GM23248 (cell line): ENCODE measurements at regions not wholly inside any gene's neighbourhood (a gene's known extent, or its start where the extent isn't known, plus 50 kb on each side); places are given as distances from the start of the nearest gene placed in this dataset.
A peak's percentile ranks its signal among the peaks of the same experiment; 100 is the strongest.

Experiments used
- DNase-seq: peaks from one replicate; pipeline ENCODE4 v3.0.0-alpha.2; 2015
- H2AFZ ChIP-seq: fragments of 200-600 bp; sonication (generic); 2 replicates; pipeline ENCODE4 v1.6.1; 2016; ENCODE audit warnings: antibody characterized with exemption
- H3F3A ChIP-seq: fragments of 200-600 bp; sonication (generic); 2 replicates; pipeline ENCODE4 v1.6.1; 2016; ENCODE audit warnings: mild to moderate bottlenecking, antibody characterized with exemption, mixed run types; ENCODE audit not compliant: insufficient read depth
- H3K27ac ChIP-seq: fragments of 200-600 bp; sonication (generic); 2 replicates; pipeline ENCODE4 v1.5.1; 2016; ENCODE audit warnings: mild to moderate bottlenecking
- H3K27me3 ChIP-seq: fragments of 200-600 bp; sonication (generic); replicated peaks from 2 replicates; pipeline ENCODE4 v1.6.1; 2016; ENCODE audit warnings: mild to moderate bottlenecking; ENCODE audit not compliant: insufficient read depth
- H3K36me3 ChIP-seq: fragments of 200-600 bp; sonication (generic); 2 replicates; pipeline ENCODE4 v1.6.1; 2016; ENCODE audit warnings: low read depth, mild to moderate bottlenecking
- H3K4me1 ChIP-seq: fragments of 200-600 bp; sonication (generic); 2 replicates; pipeline ENCODE4 v1.6.1; 2016; ENCODE audit warnings: mild to moderate bottlenecking; ENCODE audit not compliant: insufficient read depth
- H3K4me2 ChIP-seq: fragments of 200-600 bp; sonication (generic); one replicate; pipeline ENCODE4 v1.6.1; 2016; ENCODE audit warnings: mild to moderate bottlenecking; ENCODE audit not compliant: unreplicated experiment
- H3K4me3 ChIP-seq: fragments of 200-600 bp; sonication (generic); 2 replicates; pipeline ENCODE4 v1.5.1; 2016; ENCODE audit warnings: mild to moderate bottlenecking
- H3K79me2 ChIP-seq: fragments of 200-600 bp; sonication (generic); 2 replicates; pipeline ENCODE4 v1.6.1; 2016; ENCODE audit warnings: mild to moderate bottlenecking; ENCODE audit not compliant: insufficient read depth
- H3K9ac ChIP-seq: fragments of 200-600 bp; sonication (generic); 2 replicates; pipeline ENCODE4 v1.6.1; 2016; ENCODE audit warnings: mild to moderate bottlenecking
- H3K9me2 ChIP-seq: fragments of 200-600 bp; sonication (generic); 2 replicates; pipeline ENCODE4 v1.6.1; 2016; ENCODE audit warnings: mixed run types, mild to moderate bottlenecking, moderate library complexity; ENCODE audit not compliant: insufficient read depth
- H3K9me3 ChIP-seq: fragments of 200-600 bp; sonication (generic); one replicate; pipeline ENCODE4 v1.6.1; 2017; ENCODE audit warnings: low read depth
- H4K20me1 ChIP-seq: fragments of 200-600 bp; sonication (generic); 2 replicates; pipeline ENCODE4 v1.6.0; 2016; ENCODE audit not compliant: insufficient read depth
- EZH2 ChIP-seq: fragments of 200-600 bp; sonication (generic); IDR thresholded peaks from 2 replicates; pipeline ENCODE4 v1.6.1; 2018; ENCODE audit warnings: antibody characterized with exemption, mild to moderate bottlenecking; ENCODE audit not compliant: insufficient read depth, poor library complexity, severe bottlenecking
- EZH2phosphoT487 ChIP-seq: fragments of 200-600 bp; sonication (generic); IDR thresholded peaks from 2 replicates; pipeline ENCODE4 v1.6.1; 2018; ENCODE audit warnings: antibody characterized with exemption, moderate library complexity, mild to moderate bottlenecking, low read depth; ENCODE audit not compliant: insufficient read depth
- WGBS, 2 experiments: methylation state at CpG; one replicate each; pipeline ENCODE4 v1.1.6; 2015 to 2017; ENCODE audit warnings: low lambda C conversion rate in 2 of 2, low coverage in 1 of 2; ENCODE audit errors: missing lambda C conversion rate in 2 of 2; 5-methylcytosine and 5-hydroxymethylcytosine counted together
- in situ Hi-C: fragments of 300-500 bp; cut with MboI; formaldehyde crosslinking; loops from 2 replicates; pipeline ENCODE4 v1.15.0; 2020

- no peak for TF ChIP-seq EZH2
- TF ChIP-seq EZH2phosphoT487 = no peak
- Histone ChIP-seq H3K9me2 (no peaks in the 10 kb centered on the region), H3F3A (no peaks in the 10 kb centered on the region), H2AFZ (no peak overlapping the region), H4K20me1 (no peaks in the 10 kb centered on the region), H3K9me3 (no peaks in the 10 kb centered on the region), H3K27me3 (no peaks in the 10 kb centered on the region), H3K36me3 (no peaks in the 10 kb centered on the region), H3K27ac (no peak overlapping the region), H3K4me1 (no peaks in the 10 kb centered on the region), H3K4me2 (no peak overlapping the region), H3K79me2 (no peaks in the 10 kb centered on the region), H3K9ac (no peak overlapping the region), H3K4me3 (no peak overlapping the region)
- DNase-seq = no peak
- 59 to 61% methylated on average over 2 of the region's 2 CpGs for WGBS, 2 experiments
- in situ Hi-C loops = loop anchor here (25.0 kb wide), 1 partner anchor 649 kb away; the partner anchor contains the start of gene THSD7A
Measured at GRCh38 chr7:12485845-12486244, 82.2 kb upstream of the VWDE start.

- no peaks in the 10 kb centered on the region for H3K27me3 ChIP-seq
- H2AFZ ChIP-seq = no peak overlapping the region
- H3K4me1 ChIP-seq = no peaks in the 10 kb centered on the region
- TF ChIP-seq EZH2 (no peak), EZH2phosphoT487 (no peak)
- no peaks in the 10 kb centered on the region for H3K36me3 ChIP-seq
- H4K20me1 ChIP-seq = no peaks in the 10 kb centered on the region
- H3K9me2 ChIP-seq = no peaks in the 10 kb centered on the region
- DNase-seq = no peak
- H3K79me2 ChIP-seq = no peaks in the 10 kb centered on the region
- H3K4me2 ChIP-seq = no peak overlapping the region
- in situ Hi-C loops = loop anchor here (25.0 kb wide), 1 partner anchor 651 kb away; the partner anchor contains the start of gene THSD7A
- no peak overlapping the region for H3K9ac ChIP-seq
- no peak overlapping the region for H3K27ac ChIP-seq
- H3K9me3 ChIP-seq = no peaks in the 10 kb centered on the region
- H3K4me3 ChIP-seq = no peak overlapping the region
- no peaks in the 10 kb centered on the region for H3F3A ChIP-seq
Measured at GRCh38 chr7:12488341-12488740, 82.2 kb upstream of the SCIN start.

- H3K9me3 ChIP-seq = no peaks in the 10 kb centered on the region
- H3K9me2 ChIP-seq = no peaks in the 10 kb centered on the region
- H3K36me3 ChIP-seq = no peaks in the 10 kb centered on the region
- no peak overlapping the region for H3K27ac ChIP-seq
- no peak overlapping the region for H3K9ac ChIP-seq
- H3F3A ChIP-seq = no peaks in the 10 kb centered on the region
- no peaks in the 10 kb centered on the region for H4K20me1 ChIP-seq
- DNase-seq = peak; percentile 69
- H3K4me3 ChIP-seq = no peak overlapping the region
- TF ChIP-seq EZH2phosphoT487 = no peak
- no peak for TF ChIP-seq EZH2
- no peaks in the 10 kb centered on the region for H3K79me2 ChIP-seq
- 2 to 8% methylated on average over 2 of the region's 2 CpGs for WGBS, 2 experiments
- in situ Hi-C loops = loop anchor here (25.0 kb wide), 1 partner anchor 653 kb away; the partner anchor contains the start of gene THSD7A
- no peak overlapping the region for H2AFZ ChIP-seq
- no peaks in the 10 kb centered on the region for H3K27me3 ChIP-seq
- no peaks in the 10 kb centered on the region for H3K4me1 ChIP-seq
- H3K4me2 ChIP-seq = no peak overlapping the region
Measured at GRCh38 chr7:12490107-12490688, 80.3 kb upstream of the SCIN start.

DNA sequence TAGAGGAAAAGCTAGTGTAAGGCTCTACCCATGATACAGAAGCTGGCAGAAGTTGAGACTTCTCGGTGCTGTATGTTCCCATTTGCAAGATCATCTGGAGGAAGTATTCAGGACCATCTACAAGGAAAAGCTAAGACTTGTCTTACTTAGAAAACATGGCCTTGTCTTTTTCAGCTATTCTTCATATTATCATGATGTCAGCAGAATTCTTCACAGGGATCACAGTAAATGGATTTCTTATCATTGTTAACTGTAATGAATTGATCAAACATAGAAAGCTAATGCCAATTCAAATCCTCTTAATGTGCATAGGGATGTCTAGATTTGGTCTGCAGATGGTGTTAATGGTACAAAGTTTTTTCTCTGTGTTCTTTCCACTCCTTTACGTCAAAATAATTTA is 79.6 kb upstream of the SCIN start:
- Histone ChIP-seq H2AFZ (no peak overlapping the region), H3K36me3 (no peaks in the 10 kb centered on the region), H3K9me3 (no peaks in the 10 kb centered on the region), H3K9ac (no peak overlapping the region), H3F3A (no peaks in the 10 kb centered on the region), H3K4me1 (no peaks in the 10 kb centered on the region), H3K27me3 (no peaks in the 10 kb centered on the region), H3K79me2 (no peaks in the 10 kb centered on the region), H3K9me2 (no peaks in the 10 kb centered on the region), H3K4me2 (no peak overlapping the region), H4K20me1 (no peaks in the 10 kb centered on the region), H3K4me3 (no peak overlapping the region), H3K27ac (no peak overlapping the region)
- TF ChIP-seq EZH2 = no peak
- TF ChIP-seq EZH2phosphoT487 = no peak
- WGBS, 2 experiments = 38 to 45% methylated on average over 2 of the region's 2 CpGs
- no peak for DNase-seq
- in situ Hi-C loops = loop anchor here (25.0 kb wide), 1 partner anchor 654 kb away; the partner anchor contains the start of gene THSD7A

- 51 to 66% methylated on average over 3 of the region's 3 CpGs for WGBS, 2 experiments
- Histone ChIP-seq H3K27me3 (no peaks in the 10 kb centered on the region), H3K9me3 (no peaks in the 10 kb centered on the region), H3K36me3 (no peaks in the 10 kb centered on the region), H3K27ac (no peak overlapping the region), H3K4me3 (no peak overlapping the region), H3K79me2 (no peaks in the 10 kb centered on the region), H3K4me1 (no peaks in the 10 kb centered on the region), H3K9me2 (no peaks in the 10 kb centered on the region), H3F3A (no peaks in the 10 kb centered on the region), H4K20me1 (no peaks in the 10 kb centered on the region), H3K9ac (no peak overlapping the region), H2AFZ (no peak overlapping the region), H3K4me2 (no peak overlapping the region)
- TF ChIP-seq EZH2phosphoT487 = no peak
- no peak for TF ChIP-seq EZH2
- DNase-seq = no peak
- in situ Hi-C loops = loop anchor here (25.0 kb wide), 1 partner anchor 654 kb away; the partner anchor contains the start of gene THSD7A
Measured at GRCh38 chr7:12491526-12491925, 79.0 kb upstream of the SCIN start.
